ENCODE measurements at regions not wholly inside any gene's neighbourhood (a gene's known extent, or its start where the extent isn't known, plus 50 kb on each side); places are given as distances from the start of the nearest gene placed in this dataset.

- no peak for DNase-seq (ENCODE audit: low read depth)
- TF ChIP-seq, protein P1, sequence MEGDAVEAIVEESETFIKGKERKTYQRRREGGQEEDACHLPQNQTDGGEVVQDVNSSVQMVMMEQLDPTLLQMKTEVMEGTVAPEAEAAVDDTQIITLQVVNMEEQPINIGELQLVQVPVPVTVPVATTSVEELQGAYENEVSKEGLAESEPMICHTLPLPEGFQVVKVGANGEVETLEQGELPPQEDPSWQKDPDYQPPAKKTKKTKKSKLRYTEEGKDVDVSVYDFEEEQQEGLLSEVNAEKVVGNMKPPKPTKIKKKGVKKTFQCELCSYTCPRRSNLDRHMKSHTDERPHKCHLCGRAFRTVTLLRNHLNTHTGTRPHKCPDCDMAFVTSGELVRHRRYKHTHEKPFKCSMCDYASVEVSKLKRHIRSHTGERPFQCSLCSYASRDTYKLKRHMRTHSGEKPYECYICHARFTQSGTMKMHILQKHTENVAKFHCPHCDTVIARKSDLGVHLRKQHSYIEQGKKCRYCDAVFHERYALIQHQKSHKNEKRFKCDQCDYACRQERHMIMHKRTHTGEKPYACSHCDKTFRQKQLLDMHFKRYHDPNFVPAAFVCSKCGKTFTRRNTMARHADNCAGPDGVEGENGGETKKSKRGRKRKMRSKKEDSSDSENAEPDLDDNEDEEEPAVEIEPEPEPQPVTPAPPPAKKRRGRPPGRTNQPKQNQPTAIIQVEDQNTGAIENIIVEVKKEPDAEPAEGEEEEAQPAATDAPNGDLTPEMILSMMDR (IDR thresholded peaks at IDR 0.05; ENCODE audit: insufficient read depth, low read depth, low read length, missing control alignments), result no peak
- no peak overlapping the region for H3K4me3 ChIP-seq (ENCODE audit: low read length)
These were observed 106.2 kb upstream of the USP47 start for GRCh38 chr11:11735586-11735985.

DNA sequence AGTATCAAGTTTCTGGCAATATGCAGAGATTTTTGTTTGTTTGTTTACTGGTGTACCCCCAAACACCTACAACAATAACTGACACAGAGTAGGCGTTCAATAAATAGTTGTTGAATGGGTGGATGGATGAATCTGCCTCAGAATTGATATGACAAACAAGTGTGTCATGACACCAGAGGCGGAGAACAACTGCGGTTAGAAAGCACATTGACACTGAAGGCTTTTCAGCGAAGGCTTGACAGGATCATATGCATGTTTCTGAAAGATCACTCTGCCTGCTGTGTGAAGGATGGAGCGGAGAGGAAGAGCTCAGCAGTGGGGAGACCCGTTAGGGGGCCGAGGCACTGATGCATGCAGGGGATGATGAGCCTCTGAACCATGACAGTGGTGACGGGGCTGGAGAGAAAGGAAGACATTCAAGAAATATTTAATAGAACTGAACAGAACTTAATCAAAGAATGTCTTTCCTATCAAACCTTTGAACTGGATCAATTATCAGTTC is 108.5 kb upstream of the USP47 start:
- no peak for DNase-seq (ENCODE audit: low read depth)
- TF ChIP-seq, protein P1 (IDR thresholded peaks at IDR 0.05; ENCODE audit: insufficient read depth, low read depth, low read length, missing control alignments), result no peak
- no peak overlapping the region for H3K4me3 ChIP-seq (ENCODE audit: low read length)

GRCh38 chr11:11732116-11732515 is 109.7 kb upstream of the USP47 start:
- TF ChIP-seq, protein P1 (IDR thresholded peaks at IDR 0.05; ENCODE audit: insufficient read depth, low read depth, low read length, missing control alignments), result no peak
- DNase-seq (ENCODE audit: low read depth), result peak; percentile 39
- no peak overlapping the region for H3K4me3 ChIP-seq (ENCODE audit: low read length)

DNA sequence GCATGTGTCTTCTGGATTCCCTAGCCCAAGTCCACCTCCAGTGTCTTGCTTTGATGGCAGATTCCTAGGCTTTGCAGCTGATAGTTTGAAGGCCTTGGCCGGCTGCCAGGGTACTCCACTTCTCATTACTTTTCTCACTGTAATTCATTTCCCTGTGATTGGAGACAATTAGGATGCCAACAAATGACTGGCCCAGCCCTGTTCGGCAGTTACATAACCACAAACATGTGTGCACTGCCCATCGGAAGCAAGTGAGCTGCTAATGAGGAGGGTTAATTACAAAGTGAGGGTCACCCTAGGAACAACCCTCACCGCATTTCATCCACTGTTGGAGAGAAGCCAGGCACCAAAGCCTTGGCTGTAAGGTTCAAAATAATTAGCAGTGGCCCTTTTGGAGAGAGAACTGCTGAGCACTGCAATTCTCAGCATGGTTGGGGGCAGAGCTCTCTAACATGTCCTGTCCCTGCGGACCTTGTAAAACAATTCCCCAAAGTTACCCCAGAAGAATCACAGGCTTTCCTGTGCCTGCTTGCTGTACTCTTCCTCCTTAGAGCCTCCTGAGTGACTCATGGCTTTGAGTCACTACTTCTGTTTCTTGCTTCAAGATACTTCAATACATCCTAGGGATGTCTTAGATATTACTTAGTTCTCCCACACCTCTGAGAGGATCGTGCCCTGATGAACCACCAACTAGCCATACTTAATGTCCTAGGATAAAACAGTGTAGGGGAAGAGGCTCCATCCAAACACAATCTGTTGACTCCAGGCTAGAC is 109.7 kb upstream of the GALNT18 start:
- H3K4me3 ChIP-seq (ENCODE audit: low read length), result no peak overlapping the region
- peak; percentile 94 for DNase-seq (ENCODE audit: low read depth)
- TF ChIP-seq, protein P1 (IDR thresholded peaks at IDR 0.05; ENCODE audit: insufficient read depth, low read depth, low read length, missing control alignments), result no peak

DNA sequence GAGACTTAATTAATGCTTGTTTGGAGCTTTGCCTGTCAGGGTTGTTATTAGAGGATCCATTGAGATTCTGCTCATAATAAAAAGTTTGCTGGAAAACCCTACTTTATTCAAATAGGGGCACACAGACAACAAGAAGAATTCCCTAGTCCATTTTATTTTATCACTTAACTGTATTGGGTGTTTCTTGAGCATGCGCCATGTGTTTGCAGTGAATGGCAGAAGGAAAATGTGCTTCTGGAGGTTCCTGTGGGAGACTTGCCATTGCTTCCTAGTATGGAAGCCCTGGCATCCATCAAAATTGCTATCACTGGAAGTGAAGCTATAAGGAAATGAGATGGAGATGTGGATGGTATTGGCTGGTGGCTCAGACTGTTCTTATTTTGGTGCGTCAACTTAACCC is 106.6 kb upstream of the GALNT18 start:
- no peak overlapping the region for H3K4me3 ChIP-seq (ENCODE audit: low read length)
- TF ChIP-seq, protein P1 (IDR thresholded peaks at IDR 0.05; ENCODE audit: insufficient read depth, low read depth, low read length, missing control alignments), result no peak
- no peak for DNase-seq (ENCODE audit: low read depth)

DNA sequence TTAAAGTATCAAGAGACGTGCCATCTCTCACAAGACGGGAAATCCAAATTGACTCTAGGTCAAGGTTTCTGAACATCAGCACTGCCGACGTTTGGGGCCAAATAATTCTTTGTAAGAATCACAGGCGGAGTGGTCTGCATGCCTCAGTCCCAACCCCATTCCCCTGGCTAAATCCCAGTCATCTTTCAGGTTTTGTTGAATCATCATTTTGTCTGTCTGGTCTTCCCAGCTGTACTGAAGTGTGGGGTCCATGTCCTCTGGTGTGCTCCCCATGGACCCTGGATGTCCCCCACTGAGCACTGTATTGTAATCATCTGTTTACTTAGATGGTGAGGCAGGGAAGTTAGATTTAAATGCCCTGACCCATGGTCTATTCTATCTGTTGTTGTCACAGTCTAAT is 103.6 kb upstream of the GALNT18 start:
- H3K4me3 ChIP-seq (ENCODE audit: low read length), result no peak overlapping the region
- TF ChIP-seq, protein P1 (IDR thresholded peaks at IDR 0.05; ENCODE audit: insufficient read depth, low read depth, low read length, missing control alignments), result no peak
- DNase-seq (ENCODE audit: low read depth), result no peak

DNA sequence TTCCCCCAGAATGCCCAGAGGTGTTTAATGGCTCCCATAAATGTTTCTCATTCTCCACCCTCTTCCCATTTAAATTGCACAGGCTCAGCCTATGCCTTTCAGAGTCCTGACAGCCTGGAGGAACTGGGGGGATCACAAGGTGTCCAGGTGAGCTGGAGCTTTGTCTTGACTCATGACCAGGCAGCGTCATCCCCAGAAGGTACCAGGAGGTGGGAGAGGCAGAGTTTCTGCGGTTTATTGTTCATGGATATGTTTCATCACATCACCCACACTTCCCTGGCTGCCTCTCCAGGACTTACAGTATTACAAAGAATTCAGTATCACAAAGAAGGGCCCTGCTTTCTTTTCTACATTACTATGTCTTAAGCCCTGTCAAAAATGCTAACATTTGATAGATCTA is 103.2 kb upstream of the GALNT18 start:
- no peak overlapping the region for H3K4me3 ChIP-seq (ENCODE audit: low read length)
- DNase-seq (ENCODE audit: low read depth), result peak; percentile 94
- TF ChIP-seq, protein P1 (IDR thresholded peaks at IDR 0.05; ENCODE audit: insufficient read depth, low read depth, low read length, missing control alignments), result no peak
